ENCODE measurements at regions not wholly inside any gene's neighbourhood (a gene's known extent, or its start where the extent isn't known, plus 50 kb on each side); places are given as distances from the start of the nearest gene placed in this dataset.
"Not testable (repeated sequence)": the region's sequence is repeated elsewhere in the genome, so short reads cannot be mapped to it uniquely, and the experiment has no call there.

GRCh38 chr4:54999003-54999402 lies 126.4 kb downstream of the KDR start:
- no peak overlapping the region for H3K27ac Mint-ChIP-seq (ENCODE audit: unreplicated experiment)
- no peaks in the 10 kb centered on the region for H3K36me3 Mint-ChIP-seq (ENCODE audit: low read depth, unreplicated experiment)
- no peak overlapping the region for H3K4me3 Mint-ChIP-seq (ENCODE audit: unreplicated experiment)
- H3K27me3 Mint-ChIP-seq (ENCODE audit: unreplicated experiment): peaks cover 1% of the 10 kb centered on the region
- H3K9me3 Mint-ChIP-seq (ENCODE audit: unreplicated experiment): no peaks in the 10 kb centered on the region
- peaks cover under 1% of the 10 kb centered on the region for H3K4me1 Mint-ChIP-seq (ENCODE audit: unreplicated experiment)
- no peak for TF ChIP-seq CTCF (IDR thresholded peaks at IDR 0.05; ENCODE audit: unreplicated experiment)
- DNase-seq (ENCODE audit: low spot score): no peak

- H3K36me3 Mint-ChIP-seq (ENCODE audit: low read depth, unreplicated experiment); H3K4me1 Mint-ChIP-seq (ENCODE audit: unreplicated experiment); H3K4me3 Mint-ChIP-seq (ENCODE audit: unreplicated experiment); H3K27ac Mint-ChIP-seq (ENCODE audit: unreplicated experiment); H3K27me3 Mint-ChIP-seq (ENCODE audit: unreplicated experiment); H3K9me3 Mint-ChIP-seq (ENCODE audit: unreplicated experiment); DNase-seq (ENCODE audit: low spot score): not testable (repeated sequence)
These were observed 131.8 kb downstream of the KDR start for GRCh38 chr4:54993473-54994026.

GRCh38 chr4:54992266-54992665 lies 133.1 kb downstream of the KDR start:
- no peak for TF ChIP-seq CTCF (IDR thresholded peaks at IDR 0.05; ENCODE audit: unreplicated experiment)
- H3K9me3 Mint-ChIP-seq (ENCODE audit: unreplicated experiment): peaks cover 3% of the 10 kb centered on the region
- no peak for DNase-seq (ENCODE audit: low spot score)
- H3K4me3 Mint-ChIP-seq (ENCODE audit: unreplicated experiment): no peak overlapping the region
- H3K27me3 Mint-ChIP-seq (ENCODE audit: unreplicated experiment): peaks cover 2% of the 10 kb centered on the region
- H3K36me3 Mint-ChIP-seq (ENCODE audit: low read depth, unreplicated experiment): peaks cover 3% of the 10 kb centered on the region
- no peak overlapping the region for H3K27ac Mint-ChIP-seq (ENCODE audit: unreplicated experiment)
- no peaks in the 10 kb centered on the region for H3K4me1 Mint-ChIP-seq (ENCODE audit: unreplicated experiment)

- Mint-ChIP-seq H3K4me3 (ENCODE audit: unreplicated experiment) (no peak overlapping the region), H3K4me1 (ENCODE audit: unreplicated experiment) (no peaks in the 10 kb centered on the region), H3K27me3 (ENCODE audit: unreplicated experiment) (peaks cover 3% of the 10 kb centered on the region), H3K36me3 (ENCODE audit: low read depth, unreplicated experiment) (peaks cover 5% of the 10 kb centered on the region), H3K9me3 (ENCODE audit: unreplicated experiment) (peaks cover 5% of the 10 kb centered on the region), H3K27ac (ENCODE audit: unreplicated experiment) (no peak overlapping the region)
- DNase-seq (ENCODE audit: low spot score): no peak
- no peak for TF ChIP-seq CTCF (IDR thresholded peaks at IDR 0.05; ENCODE audit: unreplicated experiment)
These were observed 136.7 kb downstream of the KDR start for GRCh38 chr4:54988655-54989054.

- peaks cover 5% of the 10 kb centered on the region for H3K9me3 Mint-ChIP-seq (ENCODE audit: unreplicated experiment)
- no peak for DNase-seq (ENCODE audit: low spot score)
- H3K27ac Mint-ChIP-seq (ENCODE audit: unreplicated experiment): no peak overlapping the region
These were observed 139.1 kb downstream of the KDR start for GRCh38 chr4:54986095-54986846.

More at GRCh38 chr4:54986095-54986846, 139.1 kb downstream of the KDR start:
- no peak for TF ChIP-seq CTCF (IDR thresholded peaks at IDR 0.05; ENCODE audit: unreplicated experiment)
- no peak overlapping the region for H3K4me3 Mint-ChIP-seq (ENCODE audit: unreplicated experiment)
- H3K36me3 Mint-ChIP-seq (ENCODE audit: low read depth, unreplicated experiment): peaks cover 5% of the 10 kb centered on the region
- peaks cover 3% of the 10 kb centered on the region for H3K27me3 Mint-ChIP-seq (ENCODE audit: unreplicated experiment)
- no peaks in the 10 kb centered on the region for H3K4me1 Mint-ChIP-seq (ENCODE audit: unreplicated experiment)

All from endothelial cell (in vitro differentiated cells).